Activated CD4-positive, alpha-beta T cell treated with anti-CD3 and anti-CD28 coated beads, Interleukin-10, Interleukin-2, amounts not matched to agents 100 ng/mL and 50 ng/mL, durations not matched to agents 16 hours and 8 hours (primary cell): ENCODE measurements at regions not wholly inside any gene's neighbourhood (a gene's known extent, or its start where the extent isn't known, plus 50 kb on each side); places are given as distances from the start of the nearest gene placed in this dataset.

ENCODE experiments used
- DNase-seq: peaks from one replicate; pipeline ENCODE4 v3.0.0-alpha.2; 2020

GRCh38 chr1:184221087-184221486 is 165.7 kb upstream of the C1orf21 start:
- DNase-seq, result no peak

- DNase-seq, result peak; percentile 57
Observed at GRCh38 chr1:184222652-184223052, 164.2 kb upstream of the C1orf21 start.

- DNase-seq, result peak; percentile 19
Observed at GRCh38 chr1:184223216-184223615, 163.6 kb upstream of the C1orf21 start.

- no peak for DNase-seq
Observed at GRCh38 chr1:184225283-184226099, 161.3 kb upstream of the C1orf21 start.

GRCh38 chr1:184226100-184226487 is 160.7 kb upstream of the C1orf21 start:
- no peak for DNase-seq

- no peak for DNase-seq
Observed at GRCh38 chr1:184228558-184228957, 158.3 kb upstream of the C1orf21 start.

GRCh38 chr1:184237588-184237987 is 149.2 kb upstream of the C1orf21 start:
- DNase-seq, result no peak

GRCh38 chr1:184241446-184241845 is 145.4 kb upstream of the C1orf21 start:
- DNase-seq, result no peak

- DNase-seq, result peak; percentile 5
Observed at GRCh38 chr1:184242507-184242943, 144.3 kb upstream of the C1orf21 start.

- no peak for DNase-seq
Observed at GRCh38 chr1:184244962-184245361, 141.9 kb upstream of the C1orf21 start.

GRCh38 chr1:184247671-184248070 is 139.2 kb upstream of the C1orf21 start:
- DNase-seq, result no peak

- DNase-seq, result no peak
Observed at GRCh38 chr1:184253921-184254320, 132.9 kb upstream of the C1orf21 start.

GRCh38 chr1:184254849-184255248 is 132.0 kb upstream of the C1orf21 start:
- no peak for DNase-seq

- DNase-seq, result no peak
Observed at GRCh38 chr1:184255560-184255959, 131.3 kb upstream of the C1orf21 start.

- no peak for DNase-seq
Observed at GRCh38 chr1:184257873-184258272, 129.0 kb upstream of the C1orf21 start.

GRCh38 chr1:184258525-184258924 is 128.3 kb upstream of the C1orf21 start:
- no peak for DNase-seq

GRCh38 chr1:184260382-184260781 is 126.4 kb upstream of the C1orf21 start:
- DNase-seq, result no peak

GRCh38 chr1:184262109-184262508 is 124.7 kb upstream of the C1orf21 start:
- no peak for DNase-seq

- DNase-seq, result no peak
Observed at GRCh38 chr1:184267747-184268146, 119.1 kb upstream of the C1orf21 start.

- no peak for DNase-seq
Observed at GRCh38 chr1:184270556-184270955, 116.3 kb upstream of the C1orf21 start.

- no peak for DNase-seq
Observed at GRCh38 chr1:184272175-184272866, 114.5 kb upstream of the C1orf21 start.

GRCh38 chr1:184276416-184276815 is 110.4 kb upstream of the C1orf21 start:
- no peak for DNase-seq

GRCh38 chr1:184279911-184280458 is 106.8 kb upstream of the C1orf21 start:
- no peak for DNase-seq

- DNase-seq, result no peak
Observed at GRCh38 chr1:184283999-184284398, 102.8 kb upstream of the C1orf21 start.
